Stimulated activated CD8-positive, alpha-beta memory T cell treated with anti-CD3 and anti-CD28 coated beads, Interleukin-2, amount 100 ng/mL, for 48 hours (primary cell): ENCODE measurements at regions not wholly inside any gene's neighbourhood (a gene's known extent, or its start where the extent isn't known, plus 50 kb on each side); places are given as distances from the start of the nearest gene placed in this dataset.

Experiments used
- DNase-seq, 2 donors: peaks; one replicate each; pipeline ENCODE4 v3.0.0-alpha.2; 2020; ENCODE audit warnings: low read depth in 2 of 2

DNA sequence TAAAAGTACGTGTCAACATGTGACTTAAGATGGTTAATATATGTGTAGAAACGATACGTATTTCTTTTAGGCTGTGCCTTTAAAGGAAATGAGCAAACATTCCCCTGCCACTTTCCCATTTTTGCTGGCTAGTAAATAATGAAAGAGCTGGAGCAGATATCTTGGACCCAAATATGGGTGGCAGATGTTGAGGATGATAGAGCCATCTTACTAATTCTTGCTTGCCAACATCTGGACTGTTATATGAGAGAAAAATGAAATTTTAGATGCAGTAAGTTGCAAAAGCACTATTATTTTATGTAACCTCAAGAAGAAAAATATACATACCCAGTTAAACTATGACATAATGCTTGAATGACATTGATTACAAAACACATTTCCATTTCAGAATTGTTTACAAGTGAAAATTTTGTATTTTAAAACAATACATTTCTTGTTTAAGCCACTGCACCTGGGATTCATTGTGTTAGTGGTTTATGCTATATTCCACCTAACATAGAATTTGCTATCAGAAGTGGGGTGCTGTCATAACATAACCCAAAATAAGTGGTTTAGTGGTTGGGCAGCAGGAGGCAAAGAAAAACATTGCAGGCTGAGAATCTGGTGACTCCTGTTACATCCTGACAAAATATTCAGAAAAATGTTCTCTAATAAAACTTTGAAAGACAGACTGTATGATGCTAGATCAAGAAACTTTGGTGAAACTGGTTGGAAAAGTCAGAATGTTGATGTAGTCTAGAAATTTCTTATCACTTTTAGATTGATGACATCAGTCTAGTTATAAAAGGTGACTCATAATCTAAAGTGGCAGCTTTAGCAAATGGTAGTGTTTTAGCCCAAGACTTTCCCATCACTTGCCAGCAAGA is 305.0 kb downstream of the PTEN start:
- DNase-seq: no peak

DNA sequence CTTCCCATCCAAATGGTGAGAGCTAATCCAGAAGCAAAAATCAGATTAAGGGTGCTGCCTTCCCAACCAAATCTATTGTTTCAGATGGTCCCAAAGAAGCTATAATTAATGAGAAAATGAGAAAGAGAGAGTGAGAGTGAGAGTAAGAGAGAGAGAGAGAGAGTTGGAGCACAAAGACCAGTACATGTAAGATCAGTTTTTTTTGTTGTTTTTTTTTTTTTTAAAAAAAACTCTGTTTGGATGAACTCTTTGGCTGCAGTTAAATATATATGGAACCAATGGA is 305.6 kb downstream of the PTEN start:
- DNase-seq: no peak

DNA sequence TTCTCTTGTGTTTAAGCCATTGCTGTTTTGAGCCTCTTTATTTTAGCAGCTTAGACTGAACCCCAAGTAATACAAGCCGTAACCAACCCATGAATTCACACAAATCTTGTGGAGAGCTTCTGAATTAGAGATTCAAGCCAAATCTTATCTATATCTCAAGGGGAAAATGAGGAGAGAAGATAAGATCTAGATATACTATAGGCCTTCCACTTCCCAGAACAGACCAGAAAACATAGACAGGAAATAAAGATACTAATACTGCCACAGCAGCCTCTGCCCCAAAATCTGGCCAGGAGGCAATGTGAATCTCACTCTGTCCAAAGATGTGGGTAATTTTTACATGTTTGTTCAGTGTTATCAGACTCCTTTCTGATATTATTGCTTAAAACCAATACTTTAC is 307.2 kb downstream of the PTEN start:
- DNase-seq: no peak

DNA sequence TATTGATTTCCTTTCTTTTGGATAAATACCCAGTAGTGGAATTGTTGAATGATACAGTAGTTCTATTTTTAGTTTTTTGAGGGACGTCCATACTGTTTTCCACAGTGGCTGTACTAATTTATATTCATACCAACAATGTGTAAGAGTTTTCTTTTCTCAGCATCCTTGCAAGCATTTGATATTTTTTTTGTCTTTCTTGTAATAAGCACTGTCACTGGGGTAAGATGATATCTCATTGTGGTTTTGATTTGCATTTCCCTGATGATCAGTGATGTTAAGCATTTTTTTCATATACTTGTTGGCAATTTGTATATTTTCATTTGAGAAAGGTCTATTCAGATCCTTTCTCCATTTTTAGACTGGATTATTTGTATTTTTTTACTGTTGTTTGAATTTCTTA is 308.7 kb downstream of the PTEN start:
- DNase-seq: no peak

DNA sequence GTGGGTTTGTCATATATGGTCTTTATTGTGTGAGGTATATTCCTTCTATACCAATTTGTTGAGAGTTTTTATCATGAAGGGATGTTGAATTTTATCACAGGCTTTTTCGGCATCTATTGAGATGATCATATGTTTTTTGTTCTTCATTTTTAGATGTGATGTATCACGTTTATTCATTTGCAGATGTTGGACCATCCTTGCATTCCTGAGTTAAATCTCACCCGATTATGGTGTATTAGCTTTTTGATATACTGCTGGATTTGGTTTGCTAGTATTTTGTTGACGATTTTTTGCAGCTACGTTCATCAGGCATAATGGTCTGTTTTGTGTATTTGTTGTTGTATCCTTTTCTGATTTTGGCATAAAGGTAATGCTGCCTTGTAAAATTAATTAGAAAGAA is 311.0 kb downstream of the PTEN start:
- no peak for DNase-seq

DNA sequence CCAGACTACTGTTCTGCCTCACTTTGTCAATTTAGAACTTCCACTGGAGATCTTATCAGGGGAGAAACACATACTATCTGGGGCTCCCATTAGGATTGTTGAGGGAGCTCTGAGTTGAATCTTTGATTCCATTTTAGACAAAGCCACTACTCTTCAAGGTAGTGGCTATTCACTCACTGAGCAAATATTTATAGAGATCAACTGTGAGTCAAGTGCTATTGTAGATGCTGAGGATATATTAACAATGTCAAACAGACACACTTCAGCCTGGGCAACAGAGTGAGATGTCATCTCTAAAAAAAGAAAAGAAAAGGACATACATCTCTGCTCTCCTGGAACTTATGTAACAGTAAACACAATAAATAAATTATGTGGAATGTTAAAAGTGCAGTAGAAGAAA is 315.3 kb downstream of the PTEN start:
- no peak for DNase-seq

DNA sequence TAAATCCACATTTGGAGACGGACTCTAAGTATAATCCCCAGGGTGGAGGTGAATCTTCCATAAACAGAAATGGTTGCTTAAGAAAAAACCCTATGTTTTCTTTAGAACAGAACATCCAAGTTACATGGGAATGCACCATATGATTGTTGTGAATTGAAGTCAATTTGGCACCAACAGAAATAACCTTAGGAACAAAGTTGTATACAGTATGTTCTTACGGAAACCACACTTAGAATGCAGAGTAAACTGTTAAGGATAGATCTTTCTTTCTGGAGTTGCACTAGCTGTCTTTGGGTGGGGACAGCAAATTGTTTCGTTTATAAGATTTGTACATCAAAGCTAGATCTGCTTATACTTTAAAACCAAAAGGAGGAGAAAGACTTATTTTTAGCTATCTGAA is 316.4 kb downstream of the PTEN start:
- DNase-seq: no peak

DNA sequence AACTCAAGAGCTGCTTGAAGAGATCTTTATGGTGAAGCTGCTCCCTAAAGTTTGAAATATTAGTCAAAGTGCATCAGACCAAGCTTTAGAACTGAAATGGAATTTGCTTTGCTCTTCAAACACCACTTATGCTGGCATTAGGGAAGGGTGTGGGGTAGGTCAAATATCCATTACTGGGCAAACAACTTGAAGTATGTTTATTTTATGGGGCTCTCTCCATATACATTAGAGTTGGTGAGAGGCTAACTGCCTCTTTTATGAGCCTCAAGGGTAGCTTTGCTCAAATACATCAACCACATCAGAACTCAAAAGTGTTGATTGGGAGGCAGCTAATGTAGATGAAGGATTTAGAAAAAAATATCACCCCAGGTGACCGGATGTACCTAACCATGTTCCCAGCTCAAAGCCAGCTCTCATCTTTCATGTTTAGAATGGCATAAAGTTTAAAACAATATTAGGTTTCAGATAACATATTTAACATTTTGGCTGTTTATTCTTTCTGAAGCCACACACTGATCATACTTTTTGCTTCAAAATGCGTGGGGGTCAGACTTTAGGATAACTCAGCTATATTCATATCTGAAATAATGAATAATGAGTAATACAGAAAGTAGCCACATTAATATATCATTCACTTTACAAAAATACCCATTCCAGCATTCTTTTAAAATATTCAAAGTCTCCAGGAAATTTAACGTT is 318.6 kb downstream of the PTEN start:
- DNase-seq: no peak

DNA sequence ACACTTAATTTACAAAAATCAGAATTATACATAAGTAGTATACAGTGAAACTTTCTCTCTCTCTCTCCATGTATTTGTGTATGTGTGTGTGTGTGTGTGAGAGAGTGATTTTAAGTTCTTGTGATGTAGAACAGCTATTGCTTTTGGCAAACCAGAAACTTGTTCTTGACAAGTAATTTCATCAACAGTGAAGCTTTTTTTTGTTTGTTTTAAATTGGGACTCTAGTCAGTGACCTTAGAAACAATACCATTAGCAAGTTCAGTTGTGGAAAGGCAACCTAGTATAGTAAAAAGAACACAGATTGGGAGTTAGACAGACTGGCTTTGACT is 319.1 kb downstream of the PTEN start:
- no peak for DNase-seq

DNA sequence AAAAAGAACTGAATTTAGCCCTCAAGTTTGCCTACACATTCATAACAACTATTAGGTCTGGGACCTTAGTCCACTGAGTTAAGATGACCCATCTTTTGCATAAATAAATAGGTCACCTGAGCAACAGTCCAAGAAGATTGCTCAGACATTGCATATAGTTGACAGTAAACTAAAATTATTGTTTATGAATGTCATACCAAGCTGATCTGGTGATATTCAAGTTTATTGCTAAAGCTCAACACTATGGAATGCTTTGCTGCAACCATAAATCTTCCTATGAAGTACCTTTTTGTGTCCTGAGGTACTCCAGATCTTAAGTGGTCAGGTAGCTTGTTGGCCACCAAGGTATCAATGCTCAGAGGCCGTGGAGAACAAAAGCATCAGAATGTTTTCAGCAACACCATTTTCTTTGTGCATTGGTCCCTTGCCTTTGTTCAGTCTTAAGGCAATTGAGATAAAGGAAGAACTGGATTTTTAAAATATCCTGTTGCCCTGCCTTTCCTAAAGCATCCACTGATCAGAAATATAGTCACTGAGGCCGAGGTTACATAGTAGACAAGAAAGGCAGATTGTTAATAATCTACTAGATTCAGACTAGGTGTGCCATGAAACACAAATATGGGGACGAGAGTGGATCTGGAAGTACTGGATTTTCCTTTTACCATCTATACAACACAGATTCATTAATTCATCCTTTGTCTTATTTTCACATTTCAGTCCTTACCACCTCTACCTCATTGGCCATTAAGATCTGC is 321.3 kb downstream of the PTEN start:
- no peak for DNase-seq

DNA sequence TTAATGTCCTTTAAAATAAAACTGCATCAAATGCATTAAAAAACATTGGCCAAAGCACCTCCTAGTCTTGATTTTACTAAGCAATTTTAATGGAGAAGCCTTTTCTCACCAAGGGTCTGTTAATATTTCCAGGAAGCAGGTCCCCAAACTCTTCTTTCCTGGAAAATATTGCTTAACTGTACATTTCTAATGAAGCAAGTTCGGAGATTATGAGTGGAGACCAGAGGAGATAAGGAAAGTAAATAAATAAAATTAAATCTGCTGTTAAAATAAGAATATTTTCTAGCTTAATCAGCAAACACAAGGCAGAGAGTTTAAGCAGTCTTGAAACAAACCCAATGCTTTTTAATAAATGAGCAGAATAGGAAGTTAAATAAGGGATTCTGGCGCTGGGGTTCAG is 322.4 kb downstream of the PTEN start:
- no peak for DNase-seq

DNA sequence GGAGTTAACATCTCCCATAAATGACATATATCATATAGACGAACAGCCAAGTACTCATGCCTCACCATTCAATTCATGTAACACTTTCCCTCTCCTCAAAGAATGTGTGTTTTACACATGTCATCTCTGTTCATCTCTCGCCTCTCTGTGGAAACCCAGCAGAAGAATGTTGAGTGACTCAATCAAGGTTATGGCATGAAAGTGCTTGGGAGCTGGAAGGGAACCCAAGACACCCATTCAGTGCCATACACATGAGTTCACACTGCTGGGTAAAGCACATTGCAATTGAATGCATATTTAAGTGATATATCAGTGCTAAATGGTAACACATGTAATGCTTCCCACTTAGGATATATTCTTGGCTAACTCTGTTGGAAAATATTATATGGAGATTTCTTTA is 322.9 kb downstream of the PTEN start:
- DNase-seq: no peak

DNA sequence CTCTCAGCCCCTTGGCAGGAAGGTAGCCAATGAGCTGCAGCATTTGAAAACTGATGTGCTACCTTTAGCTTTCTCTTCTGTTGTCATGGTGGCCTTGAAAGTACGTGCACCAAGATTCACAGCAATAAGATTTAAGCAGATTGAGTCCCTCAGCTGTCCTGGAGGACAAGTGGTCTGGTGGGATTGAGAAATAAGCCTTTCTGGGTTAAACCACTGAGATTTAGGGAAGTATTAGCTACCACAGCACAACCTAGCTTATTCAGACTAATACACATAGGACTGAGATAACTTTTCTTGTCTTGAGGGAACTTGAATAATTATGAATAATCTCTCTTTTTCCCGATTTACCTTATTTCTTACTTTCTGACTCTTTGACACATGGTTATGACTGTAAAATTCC is 324.0 kb downstream of the PTEN start:
- no peak for DNase-seq

DNA sequence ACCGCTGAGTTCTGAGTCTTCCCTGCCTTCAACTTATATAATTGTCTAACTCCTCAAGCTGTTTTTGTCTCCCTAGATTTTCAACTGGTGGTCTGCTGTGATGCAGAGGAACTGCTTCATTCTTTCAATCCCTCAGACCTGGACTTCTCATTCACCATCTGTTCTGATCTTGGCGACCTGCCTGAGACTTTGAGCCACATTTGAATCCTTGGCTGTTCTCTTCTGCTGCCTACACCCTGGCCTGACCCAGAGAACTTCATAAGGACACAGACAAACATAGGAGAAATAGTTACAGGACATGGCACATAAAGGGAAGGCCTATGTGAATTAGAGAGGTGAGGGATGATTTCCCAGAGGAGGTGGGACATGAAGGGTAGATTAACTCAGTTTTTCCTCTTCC is 326.7 kb downstream of the PTEN start:
- no peak for DNase-seq

DNA sequence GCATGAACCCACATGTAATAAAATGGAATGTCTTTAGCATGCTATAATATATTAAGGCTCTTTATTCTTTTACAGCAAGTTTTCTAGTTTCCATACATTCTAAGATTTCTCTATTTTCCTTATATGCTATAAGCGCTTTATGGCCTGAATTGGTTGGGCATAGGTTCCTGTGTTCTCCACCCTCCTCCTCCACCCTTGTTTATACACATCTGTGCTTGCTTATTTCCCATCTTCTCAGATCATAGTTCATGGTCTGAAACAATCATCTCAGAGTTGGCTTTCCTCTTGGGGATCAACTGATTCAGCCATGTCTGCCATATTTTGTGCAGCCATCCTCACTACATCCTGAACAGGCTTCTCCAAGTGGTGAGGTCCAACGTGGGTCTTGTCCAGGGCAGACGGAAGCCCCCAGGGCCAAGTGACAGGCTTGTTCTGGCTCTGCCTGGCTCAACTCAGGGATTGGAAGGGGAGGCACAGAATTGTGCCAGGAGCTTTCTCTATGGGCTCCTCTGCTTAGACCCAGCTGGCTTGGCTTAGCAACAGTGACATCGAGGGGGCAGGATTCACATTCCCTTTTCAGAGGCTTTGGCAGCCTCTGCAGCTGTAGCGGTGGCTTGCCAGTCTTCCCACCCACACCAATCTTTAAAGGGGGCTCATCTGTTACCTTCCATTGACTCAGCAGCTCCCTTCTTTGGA is 327.3 kb downstream of the PTEN start:
- no peak for DNase-seq

DNA sequence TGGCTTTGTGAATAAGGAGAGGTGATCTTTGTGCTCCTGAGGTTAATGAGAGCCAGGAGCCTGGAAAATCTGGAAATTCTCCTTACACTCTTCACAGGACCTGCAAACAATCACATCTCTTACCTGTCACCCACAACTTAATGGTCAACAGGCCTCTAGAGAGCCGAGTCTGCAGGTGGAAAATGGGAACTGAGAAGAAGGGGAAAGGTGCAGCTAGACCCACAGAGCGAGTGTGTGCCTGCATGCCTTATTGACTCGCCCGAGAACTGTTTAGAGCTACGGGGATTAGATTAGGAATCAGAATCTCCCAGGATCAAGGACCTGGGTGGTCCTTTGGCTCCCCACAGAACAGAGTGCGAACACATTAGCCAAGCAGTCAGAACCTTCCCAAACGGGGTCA is 329.6 kb downstream of the PTEN start:
- DNase-seq: no peak

DNA sequence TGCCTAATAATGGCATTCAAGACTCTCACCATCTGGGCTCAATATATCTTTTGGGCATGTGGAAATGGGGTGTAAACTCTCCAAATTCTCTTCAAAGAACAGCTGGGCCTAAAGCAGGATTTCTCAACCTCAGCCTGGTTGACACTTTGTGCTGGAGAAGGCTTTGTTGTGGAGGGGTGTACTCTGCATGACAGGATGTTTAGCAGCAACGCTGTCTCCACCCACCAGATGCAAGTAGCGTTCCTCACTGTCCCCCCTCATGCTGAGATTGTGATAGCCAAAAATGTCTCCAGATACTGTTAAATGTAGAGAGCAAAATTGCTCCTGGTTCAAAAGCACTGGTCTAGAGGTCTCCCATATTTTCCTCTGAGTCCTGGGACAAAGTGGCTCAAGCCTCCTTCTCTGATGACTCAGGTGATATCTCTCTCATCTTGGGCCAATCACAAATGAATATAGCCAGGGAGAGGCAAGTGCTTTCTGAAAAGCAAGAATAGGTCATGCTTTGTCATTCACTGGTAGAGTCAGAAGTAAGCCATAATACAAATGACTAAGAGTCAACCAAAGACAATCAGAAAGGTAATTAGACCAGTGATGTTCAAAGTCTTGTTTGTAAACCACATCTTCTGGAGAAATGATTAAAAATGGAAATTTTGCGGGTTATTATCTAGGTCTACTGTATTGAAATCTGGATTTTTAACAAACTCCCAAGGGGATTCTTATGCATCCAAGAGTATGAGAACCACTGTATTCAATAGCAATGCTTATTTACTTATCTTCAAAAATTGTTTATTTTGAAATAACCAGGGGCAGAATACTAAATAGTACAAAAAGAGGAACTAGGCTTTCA is 330.8 kb downstream of the PTEN start:
- no peak for DNase-seq

DNA sequence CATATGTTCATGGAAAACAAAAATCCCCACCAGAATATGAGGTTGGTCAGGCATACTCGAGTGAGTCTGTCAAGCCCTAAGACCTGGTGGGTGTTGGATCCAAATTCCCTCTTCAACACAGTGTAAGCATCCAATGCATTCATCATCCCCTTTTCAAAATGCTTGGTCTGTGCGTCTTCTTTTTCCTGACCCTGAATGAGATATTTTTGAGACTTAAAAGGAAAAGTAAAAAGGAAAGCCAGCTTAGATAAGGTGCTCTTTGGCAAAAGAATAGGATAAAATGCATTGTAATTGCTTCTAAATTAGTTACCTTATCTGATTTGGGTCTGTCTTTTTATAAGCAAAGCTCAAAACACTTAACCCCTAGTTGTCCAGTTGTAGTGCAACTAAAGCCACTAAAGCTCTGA is 331.5 kb downstream of the PTEN start:
- DNase-seq: no peak

DNA sequence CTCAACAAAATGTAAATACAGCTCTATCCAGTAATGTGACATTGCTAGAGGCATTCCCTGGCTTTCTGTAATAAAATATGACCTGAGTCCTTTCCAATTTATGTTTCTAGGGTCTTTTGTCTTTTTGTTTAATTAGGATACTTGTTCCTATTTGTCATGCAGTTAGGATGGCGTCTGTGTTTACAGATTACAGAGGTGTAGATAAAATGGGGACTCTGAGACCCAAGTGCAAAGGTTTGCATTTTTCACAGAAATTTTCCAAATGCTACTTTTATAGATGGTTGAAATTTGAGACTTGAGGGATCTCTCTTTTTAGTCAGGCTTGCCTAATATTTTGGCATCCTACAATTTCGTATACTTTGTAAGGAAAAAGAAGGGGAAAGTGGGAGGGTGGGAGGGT is 332.4 kb downstream of the PTEN start:
- no peak for DNase-seq

DNA sequence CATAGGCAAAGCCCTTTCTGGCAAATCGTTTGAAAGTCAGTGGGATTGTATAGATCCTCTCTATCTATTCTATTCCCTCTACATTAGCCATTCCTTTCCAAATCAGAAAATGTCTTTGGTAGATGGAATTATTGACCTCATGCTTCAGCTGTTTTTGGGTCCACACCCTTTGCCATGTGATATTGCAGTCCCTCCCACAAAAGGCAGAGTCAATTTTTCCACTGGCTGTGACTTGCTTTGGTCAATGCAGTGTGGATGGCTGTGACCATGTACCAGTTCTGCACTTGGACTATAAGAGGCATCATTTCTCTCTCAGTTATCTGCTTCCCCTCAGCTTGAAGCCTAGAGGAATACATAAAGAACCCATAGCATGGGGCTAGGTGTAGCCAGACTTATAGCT is 332.9 kb downstream of the PTEN start:
- DNase-seq: no peak

DNA sequence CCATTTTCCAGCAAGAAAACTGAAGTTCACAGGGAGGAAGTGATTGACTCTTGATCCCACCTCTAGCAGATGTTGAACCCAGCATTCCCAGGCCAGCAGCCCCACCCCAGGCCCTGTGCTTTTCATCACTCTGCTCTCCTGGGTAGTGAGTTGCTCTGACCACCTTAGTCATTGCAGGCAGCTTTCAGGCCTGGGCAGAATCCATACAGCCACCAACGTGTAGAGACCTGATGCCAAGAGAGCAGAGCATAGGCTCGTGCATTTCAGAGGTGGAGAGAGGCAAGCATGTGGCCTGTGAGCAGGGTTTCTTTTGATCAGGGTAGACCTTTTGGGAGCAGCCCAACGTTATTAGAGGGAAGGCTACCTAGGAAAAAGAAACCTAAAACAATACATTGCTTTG is 334.6 kb downstream of the PTEN start:
- DNase-seq: no peak
